ENCODE measurements at regions not wholly inside any gene's neighbourhood (a gene's known extent, or its start where the extent isn't known, plus 50 kb on each side); places are given as distances from the start of the nearest gene placed in this dataset.

- DNase-seq (ENCODE audit: low spot score): no peak
Observed at GRCh38 chr5:82340799-82341198, 62.6 kb upstream of the RPS23 start.

- DNase-seq (ENCODE audit: low spot score): no peak
Observed at GRCh38 chr5:82339792-82340191, 61.6 kb upstream of the RPS23 start.

GRCh38 chr5:82338771-82339373 lies 60.7 kb upstream of the RPS23 start:
- DNase-seq (ENCODE audit: low spot score): peak; percentile 81

GRCh38 chr5:82336959-82337351 lies 58.8 kb upstream of the RPS23 start:
- DNase-seq (ENCODE audit: low spot score): no peak

- no peak for DNase-seq (ENCODE audit: low spot score)
Observed at GRCh38 chr5:82336226-82336958, 58.2 kb upstream of the RPS23 start.

GRCh38 chr5:82335806-82336205 lies 57.7 kb upstream of the RPS23 start:
- no peak for DNase-seq (ENCODE audit: low spot score)

GRCh38 chr5:82334856-82335255 lies 56.7 kb upstream of the RPS23 start:
- peak; percentile 96 for DNase-seq (ENCODE audit: low spot score)

GRCh38 chr5:82334085-82334692 lies 56.0 kb upstream of the RPS23 start:
- DNase-seq (ENCODE audit: low spot score): peak; percentile 51

GRCh38 chr5:82332886-82333615 lies 54.9 kb upstream of the RPS23 start:
- peak; percentile 80 for DNase-seq (ENCODE audit: low spot score)

- DNase-seq (ENCODE audit: low spot score): no peak
Observed at GRCh38 chr5:82332064-82332855, 54.1 kb upstream of the RPS23 start.

- DNase-seq (ENCODE audit: low spot score): no peak
Observed at GRCh38 chr5:82331557-82331956, 53.4 kb upstream of the RPS23 start.

- DNase-seq (ENCODE audit: low spot score): no peak
Observed at GRCh38 chr5:82330530-82331270, 52.5 kb upstream of the RPS23 start.

GRCh38 chr5:82329393-82329792 lies 51.2 kb upstream of the RPS23 start:
- no peak for DNase-seq (ENCODE audit: low spot score)

Data from umbilical cord (tissue), 1 donor.